ENCODE measurements at regions not wholly inside any gene's neighbourhood (a gene's known extent, or its start where the extent isn't known, plus 50 kb on each side); places are given as distances from the start of the nearest gene placed in this dataset.

DNA sequence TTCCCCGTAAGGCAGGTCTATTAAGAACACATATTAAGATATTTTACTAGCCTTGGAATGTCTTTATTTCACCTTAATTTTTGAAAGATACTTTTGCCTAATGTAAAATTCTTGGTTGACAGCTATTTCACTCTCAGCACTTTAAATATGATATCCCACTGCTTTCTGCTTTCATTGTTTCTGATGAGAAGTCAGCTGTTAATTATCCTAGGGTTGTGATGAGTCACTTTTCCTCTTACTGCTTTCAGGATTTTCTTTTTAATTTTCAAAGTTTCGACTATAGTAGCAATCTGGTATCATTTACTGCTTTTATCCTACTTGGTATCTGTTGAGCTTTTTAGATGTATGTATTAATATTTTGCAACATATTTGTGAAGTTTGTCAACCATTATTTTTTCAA is 578.9 kb upstream of the ATP2B1 start:
- ChIA-PET POLR2A (no interaction called here), CTCF (no interaction called here)
- H3K79me2 ChIP-seq (ENCODE audit: control insufficient read depth, insufficient read depth, low read length): no peaks in the 10 kb centered on the region
- H4K20me1 ChIP-seq (replicated peaks; ENCODE audit: control insufficient read depth, extremely low read depth, insufficient read depth, low read length): no peaks in the 10 kb centered on the region
- DNase-seq (ENCODE audit: low read depth, low spot score) (peak; percentile 8), FAIRE-seq (no peak)
- no peak overlapping the region for H2AFZ ChIP-seq (ENCODE audit: low read depth, low read length)
- BruUV-seq (replicated peaks): no TSS peak
- no peak overlapping the region for H3K27ac ChIP-seq (ENCODE audit: insufficient read depth, low read depth, low read length)
- no peak overlapping the region for H3K9ac ChIP-seq (replicated peaks; ENCODE audit: extremely low read depth, insufficient read depth, low read length)
- peaks cover 20% of the 10 kb centered on the region for H3K4me1 ChIP-seq (ENCODE audit: control insufficient read depth, extremely low read depth, insufficient read depth, low read length)
- H3K27me3 ChIP-seq (ENCODE audit: control insufficient read depth in 2 of 2, insufficient read depth in 2 of 2, low read length in 2 of 2): no peaks in the 10 kb centered on the region
- no peaks in the 10 kb centered on the region for H3K36me3 ChIP-seq (ENCODE audit: control insufficient read depth in 2 of 2, extremely low read depth in 1 of 2, insufficient read depth in 2 of 2, low read length in 2 of 2)
- dilution Hi-C loops (cut with MboI; ENCODE audit: extremely low pct_ligation_motif_present, low sequenced_read_pairs): no loop called here
- H3K4me2 ChIP-seq (ENCODE audit: insufficient read depth, low read length): no peak overlapping the region
- no peak for TF ChIP-seq EZH2 (IDR thresholded peaks at IDR 0.05; ENCODE audit: borderline replicate concordance, low read depth, low read length, severe bottlenecking)
- TF ChIP-seq FOS (IDR thresholded peaks at IDR 0.05; ENCODE audit: borderline replicate concordance, insufficient read depth, low read length): peak; percentile 63
- peak; percentile 47 for TF ChIP-seq JUN (IDR thresholded peaks at IDR 0.05; ENCODE audit: borderline replicate concordance, insufficient read depth, insufficient read length, low read depth)
- H3K9me1 ChIP-seq (replicated peaks; ENCODE audit: control insufficient read depth, extremely low read depth, insufficient read depth, low read length): no peaks in the 10 kb centered on the region
- H3K9me3 ChIP-seq (replicated peaks; ENCODE audit: control insufficient read depth, insufficient read depth, low read length): peaks cover 5% of the 10 kb centered on the region
- intact Hi-C loops (cut with micrococcal nuclease): no loop called here
- no peak overlapping the region for H3K4me3 ChIP-seq (replicated peaks in 1 of 3; ENCODE audit: insufficient read depth in 1 of 3, low read depth in 1 of 3, low read length in 3 of 3)

DNA sequence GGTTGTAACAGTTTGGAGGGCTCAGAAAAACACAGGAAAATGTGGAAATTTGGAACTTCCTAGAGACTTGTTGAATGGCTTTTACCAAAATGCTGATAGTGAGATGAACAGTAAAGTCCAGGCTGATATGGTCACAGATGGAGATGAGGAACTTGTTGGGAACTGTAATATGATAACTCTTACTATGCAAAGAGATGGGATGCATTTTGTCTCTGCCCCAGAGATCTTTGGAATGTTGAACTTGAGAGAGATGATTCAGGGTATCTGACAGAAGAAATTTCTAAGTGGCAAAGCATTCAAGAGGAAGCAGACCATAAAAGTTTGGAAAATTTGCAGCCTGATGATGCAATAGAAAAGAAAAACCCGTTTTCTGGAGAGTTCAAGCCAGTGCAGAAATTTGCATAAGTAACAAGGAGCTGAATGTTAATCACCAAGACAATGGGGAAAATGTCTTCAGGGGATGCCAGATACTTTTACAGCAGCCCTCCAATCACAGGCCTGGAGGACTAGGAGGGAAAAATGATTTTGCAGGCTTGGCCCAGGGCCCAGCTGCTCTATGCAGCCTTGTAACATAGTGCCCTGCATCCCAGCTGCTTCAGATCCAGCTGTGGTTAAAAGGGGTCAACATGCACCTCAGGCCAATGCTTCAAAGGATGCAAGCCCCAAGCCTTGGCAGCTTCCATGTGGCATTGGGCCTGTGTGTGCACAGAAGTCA is 572.7 kb upstream of the ATP2B1 start:
- ChIA-PET POLR2A (no interaction called here), CTCF (no interaction called here)
- H3K4me1 ChIP-seq (ENCODE audit: control insufficient read depth, extremely low read depth, insufficient read depth, low read length): peaks cover 3% of the 10 kb centered on the region
- no TSS peak for BruUV-seq (replicated peaks)
- H3K9me3 ChIP-seq (replicated peaks; ENCODE audit: control insufficient read depth, insufficient read depth, low read length): no peaks in the 10 kb centered on the region
- no peak overlapping the region for H2AFZ ChIP-seq (ENCODE audit: low read depth, low read length)
- H3K27ac ChIP-seq (ENCODE audit: insufficient read depth, low read depth, low read length): no peak overlapping the region
- H3K36me3 ChIP-seq (ENCODE audit: control insufficient read depth in 2 of 2, extremely low read depth in 1 of 2, insufficient read depth in 2 of 2, low read length in 2 of 2): no peaks in the 10 kb centered on the region
- no peak overlapping the region for H3K4me3 ChIP-seq (replicated peaks in 1 of 3; ENCODE audit: insufficient read depth in 1 of 3, low read depth in 1 of 3, low read length in 3 of 3)
- H3K9me1 ChIP-seq (replicated peaks; ENCODE audit: control insufficient read depth, extremely low read depth, insufficient read depth, low read length): no peaks in the 10 kb centered on the region
- H3K27me3 ChIP-seq (ENCODE audit: control insufficient read depth in 2 of 2, insufficient read depth in 2 of 2, low read length in 2 of 2): no peaks in the 10 kb centered on the region
- DNase-seq (ENCODE audit: low read depth, low spot score) (no peak), FAIRE-seq (no peak)
- no peaks in the 10 kb centered on the region for H4K20me1 ChIP-seq (replicated peaks; ENCODE audit: control insufficient read depth, extremely low read depth, insufficient read depth, low read length)
- no peak overlapping the region for H3K4me2 ChIP-seq (ENCODE audit: insufficient read depth, low read length)
- TF ChIP-seq MYC (IDR thresholded peaks at IDR 0.05; ENCODE audit: low read depth, low read length): no peak
- TF ChIP-seq POLR2AphosphoS5 (IDR thresholded peaks at IDR 0.05; ENCODE audit: insufficient read depth, low read depth, low read length): no peak
- no peak for TF ChIP-seq JUN (IDR thresholded peaks at IDR 0.05; ENCODE audit: borderline replicate concordance, insufficient read depth, insufficient read length, low read depth)
- TF ChIP-seq FOS (IDR thresholded peaks at IDR 0.05; ENCODE audit: borderline replicate concordance, insufficient read depth, low read length): no peak
- no peak for TF ChIP-seq EZH2 (IDR thresholded peaks at IDR 0.05; ENCODE audit: borderline replicate concordance, low read depth, low read length, severe bottlenecking)
- H3K9ac ChIP-seq (replicated peaks; ENCODE audit: extremely low read depth, insufficient read depth, low read length): no peak overlapping the region
- intact Hi-C loops (cut with micrococcal nuclease): no loop called here
- H3K79me2 ChIP-seq (ENCODE audit: control insufficient read depth, insufficient read depth, low read length): no peaks in the 10 kb centered on the region
- dilution Hi-C loops (cut with MboI; ENCODE audit: extremely low pct_ligation_motif_present, low sequenced_read_pairs): no loop called here
